ENCODE measurements at regions not wholly inside any gene's neighbourhood (a gene's known extent, or its start where the extent isn't known, plus 50 kb on each side); places are given as distances from the start of the nearest gene placed in this dataset.

DNA sequence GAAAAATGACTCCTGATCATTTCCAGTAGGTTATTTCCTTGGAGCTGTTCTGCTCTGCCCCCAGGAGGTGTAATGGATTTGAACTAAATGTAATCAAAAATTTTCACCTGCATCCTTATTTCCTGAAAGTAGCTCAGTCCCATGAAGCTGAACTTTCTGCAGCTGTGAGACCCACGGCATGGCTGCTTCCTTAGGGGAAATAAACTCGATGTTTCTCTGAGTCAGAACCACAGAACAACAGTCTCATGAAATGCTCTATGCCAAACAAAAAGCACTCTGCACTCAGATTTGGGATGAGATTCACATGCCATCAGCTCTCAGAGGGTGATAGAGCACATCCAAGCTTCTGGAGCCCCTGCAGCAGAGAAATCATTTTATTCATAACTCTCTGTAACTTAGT, 224.1 kb upstream of the PLEKHG7 start:
- Histone ChIP-seq H3K4me1 (ENCODE audit: control insufficient read depth, insufficient read depth, low read length) (no peaks in the 10 kb centered on the region), H3K27me3 (ENCODE audit: control insufficient read depth, insufficient read depth, low read length) (no peaks in the 10 kb centered on the region), H3K4me3 (ENCODE audit: low read depth, low read length) (no peak overlapping the region), H3K9me3 (ENCODE audit: control insufficient read depth, insufficient read depth, low read length) (no peaks in the 10 kb centered on the region), H3K36me3 (ENCODE audit: control insufficient read depth, insufficient read depth, low read length) (no peaks in the 10 kb centered on the region), H3K9ac (ENCODE audit: low read depth, low read length) (no peak overlapping the region)

GRCh38 chr12:92476844-92477243, 225.9 kb upstream of the PLEKHG7 start:
- Histone ChIP-seq H3K36me3 (ENCODE audit: control insufficient read depth, insufficient read depth, low read length) (no peaks in the 10 kb centered on the region), H3K9me3 (ENCODE audit: control insufficient read depth, insufficient read depth, low read length) (no peaks in the 10 kb centered on the region), H3K9ac (ENCODE audit: low read depth, low read length) (no peak overlapping the region), H3K27me3 (ENCODE audit: control insufficient read depth, insufficient read depth, low read length) (no peaks in the 10 kb centered on the region), H3K4me3 (ENCODE audit: low read depth, low read length) (no peak overlapping the region), H3K4me1 (ENCODE audit: control insufficient read depth, insufficient read depth, low read length) (no peaks in the 10 kb centered on the region)

- Histone ChIP-seq H3K9me3 (ENCODE audit: control insufficient read depth, insufficient read depth, low read length) (no peaks in the 10 kb centered on the region), H3K36me3 (ENCODE audit: control insufficient read depth, insufficient read depth, low read length) (no peaks in the 10 kb centered on the region), H3K4me3 (ENCODE audit: low read depth, low read length) (no peak overlapping the region), H3K9ac (ENCODE audit: low read depth, low read length) (no peak overlapping the region), H3K27me3 (ENCODE audit: control insufficient read depth, insufficient read depth, low read length) (no peaks in the 10 kb centered on the region), H3K4me1 (ENCODE audit: control insufficient read depth, insufficient read depth, low read length) (peaks cover 2% of the 10 kb centered on the region)
Measured at GRCh38 chr12:92473564-92473963, 229.2 kb upstream of the PLEKHG7 start.

GRCh38 chr12:92472201-92472600, 230.6 kb upstream of the PLEKHG7 start:
- Histone ChIP-seq H3K36me3 (ENCODE audit: control insufficient read depth, insufficient read depth, low read length) (no peaks in the 10 kb centered on the region), H3K27me3 (ENCODE audit: control insufficient read depth, insufficient read depth, low read length) (no peaks in the 10 kb centered on the region), H3K4me3 (ENCODE audit: low read depth, low read length) (no peak overlapping the region), H3K9ac (ENCODE audit: low read depth, low read length) (no peak overlapping the region), H3K4me1 (ENCODE audit: control insufficient read depth, insufficient read depth, low read length) (peaks cover 3% of the 10 kb centered on the region), H3K9me3 (ENCODE audit: control insufficient read depth, insufficient read depth, low read length) (no peaks in the 10 kb centered on the region)

DNA sequence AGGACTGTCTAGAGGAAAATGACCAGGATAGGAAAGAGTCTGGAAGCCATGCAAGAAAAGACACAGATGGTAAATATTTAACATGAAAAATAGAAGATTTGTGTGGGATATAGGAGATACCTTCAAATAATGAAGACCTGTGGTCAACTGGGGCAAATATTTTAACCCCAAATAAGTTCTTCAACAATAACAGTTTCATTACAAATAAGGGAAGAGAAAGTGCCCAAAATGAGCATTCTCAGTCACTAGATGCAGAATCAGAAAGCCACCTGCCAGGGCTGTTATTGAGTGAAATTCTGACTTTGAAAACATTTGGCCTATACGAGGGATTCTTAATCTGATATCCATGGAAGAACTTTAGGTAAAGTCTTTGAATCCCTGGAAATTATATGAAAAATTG, 231.2 kb upstream of the PLEKHG7 start:
- Histone ChIP-seq H3K9ac (ENCODE audit: low read depth, low read length) (no peak overlapping the region), H3K4me1 (ENCODE audit: control insufficient read depth, insufficient read depth, low read length) (peaks cover 10% of the 10 kb centered on the region), H3K4me3 (ENCODE audit: low read depth, low read length) (no peak overlapping the region), H3K36me3 (ENCODE audit: control insufficient read depth, insufficient read depth, low read length) (no peaks in the 10 kb centered on the region), H3K9me3 (ENCODE audit: control insufficient read depth, insufficient read depth, low read length) (no peaks in the 10 kb centered on the region), H3K27me3 (ENCODE audit: control insufficient read depth, insufficient read depth, low read length) (no peaks in the 10 kb centered on the region)

DNA sequence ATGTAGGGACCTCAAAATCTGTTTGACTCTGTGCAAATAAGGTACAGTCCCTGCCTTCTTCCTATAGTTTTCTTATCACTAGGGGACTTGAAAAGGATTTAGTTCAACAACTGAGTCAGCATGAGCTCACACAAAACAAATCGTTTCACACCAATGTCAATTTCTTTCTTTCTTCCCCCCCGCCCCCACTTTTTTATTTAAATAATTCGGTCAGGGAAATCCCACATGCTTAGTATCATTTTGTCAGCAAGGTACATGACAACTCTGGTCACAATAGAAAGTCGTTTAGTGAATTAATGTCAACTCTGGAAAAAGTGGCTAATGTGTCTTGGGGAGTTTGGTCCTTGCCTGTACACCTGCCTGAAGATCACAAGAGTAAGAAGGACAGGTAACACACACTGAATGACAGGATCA, 232.2 kb upstream of the PLEKHG7 start:
- no peaks in the 10 kb centered on the region for H3K36me3 ChIP-seq (ENCODE audit: control insufficient read depth, insufficient read depth, low read length)
- H3K9me3 ChIP-seq (ENCODE audit: control insufficient read depth, insufficient read depth, low read length) = no peaks in the 10 kb centered on the region
- H3K4me3 ChIP-seq (ENCODE audit: low read depth, low read length) = no peak overlapping the region
- H3K4me1 ChIP-seq (ENCODE audit: control insufficient read depth, insufficient read depth, low read length) = peaks cover 17% of the 10 kb centered on the region
- no peaks in the 10 kb centered on the region for H3K27me3 ChIP-seq (ENCODE audit: control insufficient read depth, insufficient read depth, low read length)
- no peak overlapping the region for H3K9ac ChIP-seq (ENCODE audit: low read depth, low read length)

DNA sequence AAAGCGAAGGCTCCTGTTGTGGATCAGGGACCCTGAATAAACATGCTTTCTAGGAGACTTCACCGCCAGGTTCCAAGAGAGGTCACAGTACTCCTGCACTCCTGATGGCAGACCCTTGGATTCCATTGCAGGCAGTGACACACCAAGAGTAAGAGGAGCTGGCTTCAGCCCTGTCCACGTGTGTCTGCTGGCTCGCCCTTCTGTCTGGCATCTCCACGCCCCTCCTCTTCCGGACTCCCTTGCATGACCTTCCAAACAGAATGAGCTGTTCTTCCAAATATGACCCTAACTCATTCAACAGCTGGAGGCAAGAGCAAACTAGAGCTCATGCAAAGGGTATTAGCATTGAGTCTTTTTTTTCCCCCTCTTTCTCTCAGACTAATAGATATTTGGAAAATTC, 233.0 kb upstream of the PLEKHG7 start:
- Histone ChIP-seq H3K27me3 (ENCODE audit: control insufficient read depth, insufficient read depth, low read length) (no peaks in the 10 kb centered on the region), H3K36me3 (ENCODE audit: control insufficient read depth, insufficient read depth, low read length) (no peaks in the 10 kb centered on the region), H3K4me1 (ENCODE audit: control insufficient read depth, insufficient read depth, low read length) (peaks cover 17% of the 10 kb centered on the region), H3K9me3 (ENCODE audit: control insufficient read depth, insufficient read depth, low read length) (no peaks in the 10 kb centered on the region), H3K4me3 (ENCODE audit: low read depth, low read length) (no peak overlapping the region), H3K9ac (ENCODE audit: low read depth, low read length) (no peak overlapping the region)

DNA sequence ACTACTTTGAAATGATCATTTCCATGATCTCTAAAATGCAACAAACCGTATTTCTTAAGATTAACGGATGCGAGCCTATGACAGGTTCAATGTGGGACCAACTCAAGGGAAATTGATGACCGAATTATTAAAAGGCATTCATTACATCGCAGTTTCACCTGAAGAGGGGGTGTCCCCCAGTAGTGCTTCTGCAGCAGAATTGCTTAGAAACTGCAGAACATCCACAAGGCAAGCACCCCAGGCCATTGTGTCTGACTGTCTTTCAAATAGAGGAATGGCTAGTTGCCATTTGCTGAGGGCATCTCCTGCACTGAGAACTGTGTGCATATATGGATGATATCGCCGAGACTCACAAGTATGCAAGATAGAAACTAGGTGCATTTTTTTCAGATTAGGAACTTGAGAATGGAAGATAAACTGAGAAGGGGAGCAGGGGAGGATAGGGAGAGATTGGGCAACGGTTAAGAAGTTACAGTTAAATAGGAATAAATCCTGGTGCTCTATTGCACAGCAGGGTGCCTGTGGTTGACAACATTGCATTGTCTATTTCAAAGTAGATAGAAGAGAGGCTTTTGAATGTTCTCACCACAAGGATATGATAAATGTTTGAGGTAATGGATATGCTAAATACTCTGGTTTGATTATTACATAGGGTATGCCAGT, 234.3 kb upstream of the PLEKHG7 start:
- H3K9ac ChIP-seq (ENCODE audit: low read depth, low read length) = no peak overlapping the region
- H3K4me3 ChIP-seq (ENCODE audit: low read depth, low read length) = no peak overlapping the region

DNA sequence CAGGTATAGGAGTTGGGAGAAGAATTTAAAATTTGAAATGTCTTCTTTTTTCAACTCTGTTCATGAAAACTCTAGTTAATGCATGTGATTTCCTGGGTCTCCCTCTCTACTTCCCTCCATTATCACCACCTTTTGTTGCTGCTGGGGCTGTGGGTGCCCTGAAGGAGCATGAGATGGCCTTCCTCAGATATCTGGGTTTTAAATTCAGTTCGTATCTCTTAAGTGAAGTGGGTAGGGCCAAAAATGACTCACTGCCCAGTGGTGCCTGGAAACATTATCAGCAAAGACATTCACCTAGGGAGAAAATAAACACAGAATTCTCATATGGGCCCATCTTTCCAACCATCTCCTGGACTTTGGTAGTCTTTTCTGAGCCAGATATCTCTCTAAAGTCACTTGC, 234.9 kb upstream of the PLEKHG7 start:
- H3K36me3 ChIP-seq (ENCODE audit: control insufficient read depth, insufficient read depth, low read length) = no peaks in the 10 kb centered on the region
- H3K9me3 ChIP-seq (ENCODE audit: control insufficient read depth, insufficient read depth, low read length) = no peaks in the 10 kb centered on the region
- H3K27me3 ChIP-seq (ENCODE audit: control insufficient read depth, insufficient read depth, low read length) = no peaks in the 10 kb centered on the region
- H3K4me3 ChIP-seq (ENCODE audit: low read depth, low read length) = no peak overlapping the region
- peaks cover 21% of the 10 kb centered on the region for H3K4me1 ChIP-seq (ENCODE audit: control insufficient read depth, insufficient read depth, low read length)
- no peak overlapping the region for H3K9ac ChIP-seq (ENCODE audit: low read depth, low read length)

More for the DNA sequence above, 234.3 kb upstream of the PLEKHG7 start:
- H3K36me3 ChIP-seq (ENCODE audit: control insufficient read depth, insufficient read depth, low read length) = no peaks in the 10 kb centered on the region
- H3K9me3 ChIP-seq (ENCODE audit: control insufficient read depth, insufficient read depth, low read length) = no peaks in the 10 kb centered on the region
- H3K4me1 ChIP-seq (ENCODE audit: control insufficient read depth, insufficient read depth, low read length) = peaks cover 21% of the 10 kb centered on the region
- no peaks in the 10 kb centered on the region for H3K27me3 ChIP-seq (ENCODE audit: control insufficient read depth, insufficient read depth, low read length)

GRCh38 chr12:92466391-92467305, 236.1 kb upstream of the PLEKHG7 start:
- Histone ChIP-seq H3K4me1 (ENCODE audit: control insufficient read depth, insufficient read depth, low read length) (peaks cover 21% of the 10 kb centered on the region), H3K9ac (ENCODE audit: low read depth, low read length) (no peak overlapping the region), H3K9me3 (ENCODE audit: control insufficient read depth, insufficient read depth, low read length) (no peaks in the 10 kb centered on the region), H3K4me3 (ENCODE audit: low read depth, low read length) (no peak overlapping the region), H3K27me3 (ENCODE audit: control insufficient read depth, insufficient read depth, low read length) (no peaks in the 10 kb centered on the region), H3K36me3 (ENCODE audit: control insufficient read depth, insufficient read depth, low read length) (no peaks in the 10 kb centered on the region)

DNA sequence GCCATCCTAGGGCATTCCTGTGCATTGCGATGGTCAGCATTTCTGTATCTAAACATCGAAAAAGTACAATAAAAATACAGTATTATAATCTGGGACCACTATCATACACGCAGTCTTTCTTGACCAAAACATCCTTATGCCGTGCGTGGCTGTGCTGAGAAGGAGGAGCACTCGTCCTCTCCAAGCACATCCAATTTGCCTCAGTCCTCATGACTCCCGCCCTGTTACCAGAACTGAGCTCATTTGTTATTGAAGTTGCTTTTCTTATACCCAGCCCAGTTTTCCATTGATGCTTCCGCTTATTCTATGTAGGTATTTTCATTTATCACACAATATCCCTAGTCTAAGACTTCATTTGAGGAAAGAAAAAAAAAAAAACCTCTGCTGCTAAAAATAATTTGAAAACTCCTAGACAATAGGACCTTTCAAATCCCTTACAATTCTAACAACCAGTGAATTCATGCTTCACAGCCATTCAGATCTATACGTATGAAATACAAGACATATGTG, 236.9 kb upstream of the PLEKHG7 start:
- Histone ChIP-seq H3K9me3 (ENCODE audit: control insufficient read depth, insufficient read depth, low read length) (no peaks in the 10 kb centered on the region), H3K4me3 (ENCODE audit: low read depth, low read length) (no peak overlapping the region), H3K36me3 (ENCODE audit: control insufficient read depth, insufficient read depth, low read length) (no peaks in the 10 kb centered on the region), H3K9ac (ENCODE audit: low read depth, low read length) (no peak overlapping the region), H3K27me3 (ENCODE audit: control insufficient read depth, insufficient read depth, low read length) (no peaks in the 10 kb centered on the region), H3K4me1 (ENCODE audit: control insufficient read depth, insufficient read depth, low read length) (peaks cover 21% of the 10 kb centered on the region)

DNA sequence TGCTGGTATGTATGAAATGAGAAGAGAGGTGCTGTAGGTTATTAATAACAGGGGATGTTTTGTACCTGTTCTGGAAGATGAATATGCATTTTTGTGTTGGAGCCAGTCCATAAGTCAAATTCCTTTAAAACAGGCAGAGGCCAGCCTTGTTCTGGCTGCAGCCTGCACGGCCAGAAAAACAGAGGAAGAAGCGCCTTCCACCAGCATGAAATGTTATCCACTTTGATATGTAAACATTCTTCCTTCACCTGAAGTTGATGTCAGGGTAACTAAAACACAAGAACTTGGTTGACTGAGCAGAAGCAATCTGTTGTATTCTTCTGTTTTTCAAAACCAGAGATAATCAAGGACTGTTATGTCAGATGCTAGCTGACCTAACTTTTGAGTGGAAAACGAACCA, 237.9 kb upstream of the PLEKHG7 start:
- H3K4me3 ChIP-seq (ENCODE audit: low read depth, low read length) = no peak overlapping the region
- H3K27me3 ChIP-seq (ENCODE audit: control insufficient read depth, insufficient read depth, low read length) = no peaks in the 10 kb centered on the region
- peaks cover 19% of the 10 kb centered on the region for H3K4me1 ChIP-seq (ENCODE audit: control insufficient read depth, insufficient read depth, low read length)
- H3K36me3 ChIP-seq (ENCODE audit: control insufficient read depth, insufficient read depth, low read length) = no peaks in the 10 kb centered on the region
- no peak overlapping the region for H3K9ac ChIP-seq (ENCODE audit: low read depth, low read length)
- H3K9me3 ChIP-seq (ENCODE audit: control insufficient read depth, insufficient read depth, low read length) = no peaks in the 10 kb centered on the region
